Left hindlimb (tissue), 1 donor: ENCODE measurements at regions not wholly inside any gene's neighbourhood (a gene's known extent, or its start where the extent isn't known, plus 50 kb on each side); places are given as distances from the start of the nearest gene placed in this dataset.
"Not testable (repeated sequence)": the region's sequence is repeated elsewhere in the genome, so short reads cannot be mapped to it uniquely, and the experiment has no call there.

ENCODE experiments used
- DNase-seq: peaks from one replicate; pipeline ENCODE4 v3.0.0-alpha.2; 2018

DNA sequence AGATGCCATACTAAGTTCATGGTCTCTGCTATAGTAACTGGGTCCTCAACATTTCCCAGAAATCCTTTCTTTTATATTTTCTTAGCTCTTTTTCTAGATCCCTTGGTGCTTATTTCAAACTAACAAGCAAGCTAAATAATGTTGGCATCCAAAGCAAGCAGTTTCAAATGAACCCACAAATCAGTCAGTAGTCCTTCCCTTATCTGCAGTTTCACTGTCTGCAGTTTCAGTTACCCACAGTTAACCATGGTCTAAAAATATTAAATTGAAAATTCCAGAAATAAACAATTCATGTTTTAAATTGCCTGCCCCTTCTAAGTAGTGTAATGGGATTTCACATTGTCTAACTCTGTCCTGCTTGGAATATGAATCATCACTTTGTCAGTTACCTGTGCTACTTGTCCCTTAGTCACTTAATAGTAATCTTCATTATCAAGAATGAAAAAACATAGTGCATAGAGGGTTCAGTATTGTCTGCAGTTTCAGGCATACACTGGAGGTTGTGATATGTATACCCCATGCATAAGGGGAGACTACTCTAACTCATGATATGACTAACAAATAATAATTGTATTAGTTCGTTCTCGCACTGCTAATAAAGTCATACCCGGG, 633.7 kb downstream of the MECOM start:
- DNase-seq: no peak

DNA sequence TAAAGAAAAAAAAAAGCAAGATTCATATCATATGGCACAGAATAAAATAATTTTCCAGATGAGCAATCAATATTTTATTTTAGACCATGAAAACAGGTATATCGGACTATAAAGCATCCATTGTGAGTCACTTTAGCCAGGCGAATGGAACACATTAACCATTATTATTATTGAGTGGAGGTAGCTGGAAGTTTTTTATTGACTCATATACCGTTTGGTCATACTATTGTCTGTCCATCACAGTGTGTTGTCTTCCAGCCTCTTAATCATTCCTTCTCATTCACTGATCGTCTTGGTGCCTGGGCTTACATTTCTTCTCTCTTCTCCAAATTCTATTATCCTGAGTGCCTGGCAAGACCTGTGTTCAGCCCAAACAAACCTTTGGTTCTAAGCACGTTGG, 634.8 kb downstream of the MECOM start:
- DNase-seq: no peak

DNA sequence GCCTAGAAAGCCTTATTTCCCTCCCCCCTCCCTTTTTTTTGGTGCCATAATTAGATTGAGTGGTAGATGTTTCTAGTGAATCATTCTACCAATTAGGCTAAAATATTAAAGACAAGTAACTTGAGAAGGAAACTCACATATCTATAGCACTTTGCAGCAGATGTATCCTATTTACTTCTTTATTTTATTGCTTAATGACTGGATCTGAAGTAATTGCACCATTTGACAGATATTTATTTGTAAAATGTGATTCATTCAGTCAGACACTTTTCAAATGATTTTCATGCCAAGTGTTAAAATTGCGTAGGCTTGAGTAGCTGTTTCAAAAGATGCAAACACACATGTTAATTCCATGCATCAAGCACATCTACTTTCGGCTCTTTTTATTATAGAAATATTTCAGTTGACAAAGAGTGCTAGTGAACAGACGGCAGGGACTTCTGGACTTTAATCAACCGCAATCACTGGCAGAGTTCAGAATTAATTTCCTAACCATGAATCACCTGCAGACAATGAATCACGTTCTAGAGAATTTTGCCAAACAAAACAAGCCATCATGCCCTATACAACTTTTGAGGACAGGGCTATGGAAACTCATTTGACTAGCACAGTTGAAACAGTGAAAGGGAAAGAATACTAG, 636.8 kb downstream of the MECOM start:
- no peak for DNase-seq

DNA sequence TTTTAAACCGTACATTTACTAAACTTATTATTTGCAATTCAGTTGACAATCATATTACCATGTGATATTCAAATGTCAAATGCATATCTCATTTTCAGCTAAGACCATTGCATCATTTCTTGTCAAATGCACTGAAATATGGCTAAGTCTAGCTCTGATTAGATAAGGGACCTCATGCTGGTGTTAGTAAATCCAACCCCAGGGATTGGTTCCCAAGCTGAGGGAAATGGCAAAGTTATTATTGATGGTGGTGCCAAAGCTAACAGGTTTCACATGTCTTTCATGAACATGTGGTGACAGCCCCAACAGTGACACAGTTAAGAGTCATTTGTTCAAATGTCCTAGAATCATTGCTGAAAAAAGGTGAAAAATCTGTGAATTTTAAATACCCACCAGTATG, 641.1 kb downstream of the MECOM start:
- no peak for DNase-seq

DNA sequence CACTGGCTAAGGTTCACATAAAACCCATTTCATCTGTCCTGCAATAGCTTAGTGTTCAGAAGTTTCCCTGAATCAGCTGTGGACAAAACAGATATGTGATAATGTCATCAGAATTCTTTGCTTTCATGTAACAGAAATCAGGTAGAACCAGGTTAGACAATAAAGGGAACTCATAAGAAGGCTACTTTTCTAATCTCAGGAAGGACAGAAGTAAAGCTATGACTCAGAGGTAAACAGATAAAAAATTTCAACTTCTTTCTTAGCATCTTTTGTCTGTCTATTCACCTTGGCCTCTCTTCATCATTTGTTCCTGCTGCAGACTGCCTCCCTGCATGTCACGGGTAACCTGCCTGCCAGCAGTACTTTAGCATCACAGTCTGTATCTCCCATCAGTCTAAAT, 643.1 kb downstream of the MECOM start:
- DNase-seq: no peak

DNA sequence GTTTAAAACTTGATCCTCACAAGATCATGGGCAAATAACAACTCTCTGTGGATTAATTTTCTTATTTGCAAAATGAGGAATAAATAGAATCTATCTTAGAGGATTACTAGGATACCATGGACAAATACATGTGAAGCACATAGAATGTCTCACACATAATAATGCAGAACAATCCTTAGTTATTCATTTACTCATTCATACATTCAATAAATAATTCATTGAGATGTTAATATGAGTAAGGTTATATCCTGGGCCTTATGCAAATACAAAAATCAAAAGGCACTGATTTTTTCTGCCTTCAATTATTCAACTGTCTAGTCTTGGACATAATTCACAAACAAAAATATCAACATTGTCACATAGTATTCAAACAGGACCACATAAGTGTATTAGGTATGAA, 654.1 kb downstream of the MECOM start:
- no peak for DNase-seq

DNA sequence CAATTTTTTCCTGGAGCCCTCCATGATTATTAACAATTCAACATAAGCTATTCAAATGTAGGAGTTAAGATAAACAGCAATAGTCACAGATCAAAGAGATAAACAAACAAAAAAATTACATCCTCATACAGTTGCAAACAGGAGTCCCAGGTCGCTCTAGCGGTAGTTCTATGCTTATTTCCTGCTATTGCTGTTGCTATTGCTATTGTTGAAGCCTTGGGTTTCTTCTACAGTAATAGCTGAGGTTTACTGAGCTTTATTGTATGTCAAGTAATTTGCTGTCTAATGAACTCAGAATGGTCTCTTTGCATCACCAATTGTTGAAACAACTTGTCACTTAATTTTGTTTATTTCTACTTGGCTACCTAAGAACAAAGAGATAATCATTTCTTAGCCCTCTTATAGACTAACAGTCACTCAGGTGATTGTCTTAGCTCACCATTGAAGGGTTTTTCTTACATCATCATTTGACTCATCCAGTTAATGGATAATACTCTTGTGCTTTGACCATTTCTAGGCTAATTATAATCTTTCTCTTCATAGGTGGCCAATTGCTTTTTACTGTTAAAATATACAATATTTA, 654.6 kb downstream of the MECOM start:
- no peak for DNase-seq

DNA sequence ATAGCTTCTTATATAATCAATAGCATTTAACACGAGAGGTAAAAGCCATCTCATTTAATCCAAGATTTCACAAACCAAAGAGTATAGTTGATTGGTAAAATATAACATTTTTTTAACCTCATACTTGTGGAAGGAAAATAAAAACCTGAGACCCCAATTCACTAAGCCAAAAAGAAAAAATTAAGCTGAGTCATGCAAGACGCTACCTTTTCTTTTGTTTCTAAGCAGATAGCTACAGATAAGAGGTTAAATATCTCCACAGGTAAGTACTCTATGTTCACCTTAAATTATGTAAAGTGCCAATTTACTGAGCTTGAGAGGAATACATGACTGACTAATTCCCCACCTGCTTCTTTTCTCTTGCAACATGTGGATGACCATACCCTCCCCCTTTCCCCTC, 656.4 kb downstream of the MECOM start:
- DNase-seq: no peak

DNA sequence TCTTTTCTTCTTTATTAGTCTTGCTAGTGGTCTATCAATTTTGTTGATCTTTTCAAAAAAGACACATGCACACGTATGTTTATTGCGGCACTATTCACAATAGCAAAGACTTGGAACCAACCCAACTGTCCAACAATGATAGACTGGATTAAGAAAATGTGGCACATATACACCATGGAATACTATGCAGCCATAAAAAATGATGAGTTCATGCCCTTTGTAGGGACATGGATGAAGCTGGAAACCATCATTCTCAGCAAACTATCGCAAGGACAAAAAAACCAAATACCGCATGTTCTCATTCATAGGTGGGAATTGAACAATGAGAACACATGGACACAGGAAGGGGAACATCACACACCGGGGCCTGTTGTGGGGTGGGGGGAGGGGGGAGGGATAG, 657.1 kb downstream of the MECOM start:
- not testable (repeated sequence) for DNase-seq

DNA sequence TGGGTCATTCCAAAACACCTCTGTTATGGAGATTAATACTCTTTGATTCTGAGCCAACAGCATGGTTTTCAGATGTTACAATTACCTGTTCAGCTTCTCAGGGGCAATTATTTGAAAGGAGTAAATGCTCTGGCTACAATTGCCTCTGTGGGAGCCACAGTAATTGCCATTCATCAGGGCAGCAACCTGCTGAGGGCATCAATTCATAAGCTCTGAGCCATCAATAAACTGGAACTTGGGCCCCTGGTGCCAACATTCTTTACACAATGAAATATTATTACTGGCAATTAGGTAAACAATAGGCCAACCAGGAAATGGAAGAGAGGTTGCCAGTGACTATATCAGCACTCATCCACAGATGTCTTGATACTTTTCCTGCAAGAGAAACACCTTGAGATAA, 660.8 kb downstream of the MECOM start:
- no peak for DNase-seq

DNA sequence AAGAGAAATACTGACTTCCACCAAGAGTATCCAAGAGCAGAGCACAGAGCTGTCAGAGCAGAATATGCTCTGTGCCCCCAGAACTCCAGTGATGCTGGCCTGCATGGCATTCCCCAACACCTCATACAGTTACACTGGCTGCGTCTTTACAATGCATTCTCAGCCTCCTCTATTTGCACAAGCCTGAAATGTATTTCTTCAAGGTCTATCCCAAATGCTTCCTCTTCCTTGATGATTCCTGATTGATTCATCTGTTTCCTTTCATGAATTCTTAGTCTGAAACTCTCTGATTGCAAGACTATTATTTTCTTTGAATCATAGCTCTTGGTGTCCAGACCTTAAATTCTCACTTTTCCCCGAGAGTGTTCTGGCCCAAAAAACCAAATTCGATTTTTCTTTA, 664.7 kb downstream of the MECOM start:
- DNase-seq: no peak

DNA sequence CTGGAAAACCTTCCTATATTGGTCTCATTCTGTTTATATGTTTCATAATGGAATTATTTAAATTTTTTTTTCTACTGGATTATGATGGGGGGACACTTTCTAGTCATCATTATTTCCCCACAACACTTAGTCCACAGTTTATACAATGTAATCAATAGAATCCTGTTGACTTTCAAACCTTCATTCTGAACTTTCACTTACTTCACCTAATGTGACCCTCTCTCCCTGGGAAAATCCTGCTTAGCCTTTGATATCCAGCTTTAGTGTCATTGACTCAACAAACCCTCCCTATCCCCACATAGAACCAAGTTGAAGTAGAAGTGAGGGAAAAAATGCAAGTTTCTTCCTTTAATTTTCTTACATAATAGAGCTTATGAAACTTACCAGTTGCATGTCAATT, 666.0 kb downstream of the MECOM start:
- no peak for DNase-seq

DNA sequence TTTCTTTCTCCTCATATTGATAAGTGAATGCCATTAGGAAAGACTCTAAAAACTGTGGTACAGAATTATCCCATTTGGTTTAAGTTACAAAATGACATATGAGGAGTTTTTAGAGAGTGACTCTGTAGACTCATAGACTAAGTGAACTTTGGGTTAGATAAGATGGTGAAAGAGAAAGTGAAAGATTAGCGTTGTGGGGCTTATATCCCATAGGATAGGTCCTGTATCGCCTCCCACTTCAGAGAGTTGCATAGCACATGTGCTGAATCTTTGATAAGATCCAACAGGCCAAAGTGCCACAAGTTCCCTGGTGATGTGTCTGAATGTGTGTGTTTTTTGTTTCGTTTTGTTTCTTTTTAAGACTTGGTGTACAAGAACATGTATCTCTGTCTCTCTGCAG, 666.9 kb downstream of the MECOM start:
- no peak for DNase-seq

DNA sequence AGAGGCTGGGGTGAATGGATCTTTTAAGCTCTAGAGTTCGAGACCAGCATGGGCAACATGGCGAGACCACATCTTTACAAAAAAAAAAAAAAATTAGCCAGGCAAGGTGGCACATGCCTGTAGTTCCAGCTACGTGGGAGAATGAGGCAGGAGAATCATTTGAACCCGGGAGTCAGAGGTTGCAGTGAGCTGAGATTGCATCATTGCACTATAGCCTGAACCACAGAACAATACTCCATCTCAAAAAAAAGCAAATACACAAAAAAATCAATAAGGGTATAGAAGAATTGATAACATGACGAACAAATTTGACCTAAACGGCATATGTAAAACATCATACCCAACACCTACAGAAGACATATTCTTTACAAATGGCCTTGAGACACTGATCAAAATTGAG, 668.4 kb downstream of the MECOM start:
- no peak for DNase-seq

DNA sequence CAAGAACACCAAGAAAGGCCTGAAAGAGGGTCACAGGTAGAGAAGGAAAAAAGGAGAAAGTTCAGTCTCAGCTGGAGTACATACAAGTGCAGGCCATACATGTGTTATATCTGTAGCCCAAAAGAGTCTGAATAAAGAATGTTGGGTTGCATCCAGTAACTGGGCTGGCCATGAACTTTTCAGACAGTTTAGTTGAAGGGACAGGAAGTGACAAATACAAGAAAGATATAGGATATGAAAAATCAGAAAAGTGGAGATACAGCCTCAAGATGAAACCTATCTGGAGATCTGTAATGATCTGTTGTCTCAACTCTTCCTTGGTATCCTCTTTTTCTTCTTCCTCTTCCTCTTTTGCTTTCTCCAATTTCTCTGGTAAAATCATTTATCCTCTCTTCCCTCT, 671.7 kb downstream of the MECOM start:
- DNase-seq: no peak

DNA sequence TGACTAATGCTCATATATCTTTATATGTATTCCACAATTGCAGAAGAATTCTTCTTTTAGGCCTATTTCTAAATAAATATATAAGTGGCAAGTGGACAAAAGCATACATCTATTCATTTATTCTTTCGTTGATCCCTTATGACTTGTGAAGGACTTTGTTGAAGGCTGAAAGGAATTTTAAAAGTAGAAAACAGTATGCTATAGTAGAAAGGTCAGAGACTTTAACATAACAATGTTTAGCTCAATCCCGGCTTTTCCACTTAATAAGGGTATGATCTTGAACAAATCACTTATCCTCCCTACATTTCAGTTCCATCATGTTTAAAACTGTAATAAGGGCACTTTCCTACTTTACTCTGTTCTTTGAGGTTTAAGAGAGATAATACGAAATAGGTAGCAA, 672.9 kb downstream of the MECOM start:
- DNase-seq: no peak

DNA sequence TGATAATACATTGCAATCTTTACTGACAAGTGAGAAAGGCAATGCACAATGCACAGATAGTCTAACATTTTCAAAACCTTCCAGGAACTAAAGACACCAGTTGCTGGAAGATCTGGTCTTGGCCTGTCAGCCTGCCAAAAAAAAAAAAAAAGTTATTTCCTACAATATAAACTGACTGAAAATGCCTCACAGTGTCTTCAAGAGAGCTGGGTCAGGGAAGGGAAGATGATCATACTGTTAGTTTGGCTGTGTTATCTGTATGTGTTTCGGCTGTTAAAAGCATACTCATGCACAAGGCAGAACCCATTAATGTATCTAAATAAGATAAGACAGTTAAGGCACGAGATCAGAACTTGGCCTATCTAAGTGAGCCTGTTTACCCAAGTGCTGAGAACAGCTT, 673.4 kb downstream of the MECOM start:
- no peak for DNase-seq

DNA sequence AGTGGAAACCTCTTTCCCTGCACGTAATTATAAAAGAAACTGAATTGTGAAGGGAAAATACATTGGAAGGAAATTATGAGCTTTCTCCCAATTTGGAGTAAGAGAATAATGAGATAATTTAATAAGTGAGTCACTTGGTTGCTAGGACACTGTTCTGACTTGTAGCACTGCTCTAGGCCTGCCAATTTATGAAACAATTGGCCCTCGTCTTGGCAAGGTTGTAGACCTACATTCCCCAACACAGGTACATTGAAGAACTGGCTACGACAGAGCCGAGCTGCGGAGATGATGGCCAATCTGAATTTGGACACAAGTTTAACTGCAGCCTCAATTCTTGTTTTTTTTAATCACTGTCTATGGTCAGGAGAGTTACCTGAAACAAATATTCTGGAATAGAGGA, 674.1 kb downstream of the MECOM start:
- no peak for DNase-seq

DNA sequence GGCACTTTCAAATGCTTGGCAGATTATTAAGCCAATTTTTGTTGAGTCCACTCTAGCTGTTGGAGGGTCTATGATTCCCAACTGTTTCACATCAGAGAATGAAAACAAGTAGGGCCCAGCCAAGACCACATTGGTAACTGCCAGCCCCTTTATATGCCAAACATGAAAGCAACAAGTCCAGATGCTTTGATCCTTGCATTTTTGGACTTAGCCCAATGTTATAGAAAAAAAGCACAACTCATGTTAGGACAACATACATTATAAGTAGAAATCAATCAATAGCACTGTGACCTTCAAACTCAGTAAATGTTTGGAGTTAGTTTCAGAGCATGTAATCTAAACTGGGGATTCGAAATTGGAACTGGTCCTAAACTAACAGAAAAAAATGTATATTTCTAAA, 674.7 kb downstream of the MECOM start:
- no peak for DNase-seq

DNA sequence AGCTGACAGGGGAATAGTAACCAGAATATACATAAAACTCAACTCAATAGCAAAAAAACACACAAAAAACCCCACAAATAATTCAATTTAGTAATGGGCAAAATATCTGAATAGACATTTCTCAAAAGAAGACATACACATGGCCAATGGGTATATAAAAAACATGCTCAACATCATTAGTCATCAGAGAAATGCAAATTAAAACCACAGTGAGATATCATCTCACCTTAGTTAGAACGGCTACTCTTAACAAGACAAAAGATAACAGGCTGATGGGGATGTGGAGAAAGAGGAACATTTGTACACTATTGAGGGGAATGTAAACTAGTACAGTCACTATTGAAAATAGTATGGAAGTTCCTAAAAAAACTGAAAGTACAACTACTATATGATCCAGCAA, 678.6 kb downstream of the MECOM start:
- no peak for DNase-seq

DNA sequence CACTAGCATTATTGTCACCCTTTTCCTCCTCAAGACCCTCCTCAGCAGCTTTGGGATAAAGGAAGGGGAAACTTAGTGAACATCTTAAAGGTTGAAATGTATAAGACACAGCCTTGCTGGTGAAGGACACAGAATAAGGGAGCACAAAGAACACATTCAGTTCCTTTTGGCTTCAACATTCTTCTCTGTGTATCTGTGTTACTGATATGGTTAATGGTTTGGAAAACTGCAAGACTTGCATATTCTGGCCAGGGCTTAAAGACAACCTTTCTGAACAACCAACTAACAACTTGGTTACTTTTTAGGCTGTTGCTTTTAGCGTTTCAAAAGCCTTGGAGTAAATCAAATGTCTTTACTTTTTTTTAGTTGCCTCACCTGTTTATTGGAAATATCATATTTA, 680.5 kb downstream of the MECOM start:
- DNase-seq: no peak

DNA sequence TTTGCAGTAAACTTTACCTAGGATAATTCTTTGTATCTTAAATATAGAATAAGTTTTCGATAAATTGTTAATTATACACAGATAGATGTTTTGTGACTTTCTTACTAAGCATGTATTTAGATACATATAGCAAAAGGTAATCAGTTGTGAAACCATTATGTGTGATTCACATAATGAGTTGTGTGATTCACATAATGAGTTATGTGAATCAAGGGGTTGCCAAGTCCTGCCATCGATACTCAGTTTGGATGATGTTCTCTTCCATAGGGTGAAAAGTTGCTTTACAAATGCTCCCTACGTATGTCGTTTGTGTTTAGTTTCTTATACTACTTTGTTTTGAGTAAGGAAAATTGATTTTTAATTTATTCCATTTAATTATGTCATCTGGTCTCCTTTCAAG, 682.1 kb downstream of the MECOM start:
- no peak for DNase-seq

DNA sequence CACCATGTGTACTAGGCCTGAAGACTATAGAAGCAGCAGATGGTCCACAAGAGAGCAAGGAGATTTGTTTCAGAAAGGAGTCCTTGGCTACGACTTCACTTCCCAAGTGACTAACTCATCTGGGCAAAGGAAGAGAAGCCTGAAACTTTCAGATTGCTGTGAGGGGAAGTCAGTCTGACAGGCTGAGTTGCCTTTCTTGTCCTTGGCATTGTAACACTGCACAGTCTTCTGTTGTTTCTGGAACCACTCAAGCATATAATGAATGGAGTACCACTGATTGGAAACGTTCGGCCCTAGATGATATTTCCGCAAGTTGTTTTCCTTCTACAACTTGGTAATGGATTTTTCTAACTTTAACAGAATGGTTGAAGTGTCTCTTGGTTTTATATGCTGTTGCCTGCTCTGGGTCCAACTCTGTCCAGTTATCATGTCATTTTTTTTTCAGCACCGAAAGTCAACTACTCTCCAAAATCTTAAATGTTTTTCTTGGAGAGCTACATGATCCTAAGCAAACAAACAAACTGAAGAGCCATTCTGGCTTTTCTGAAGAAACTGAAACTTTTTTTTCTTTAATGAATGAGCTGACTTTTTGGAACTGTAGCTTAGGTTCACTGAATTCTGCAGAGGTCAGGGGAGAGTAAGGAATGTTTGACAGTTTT, 685.7 kb downstream of the MECOM start:
- DNase-seq: no peak

DNA sequence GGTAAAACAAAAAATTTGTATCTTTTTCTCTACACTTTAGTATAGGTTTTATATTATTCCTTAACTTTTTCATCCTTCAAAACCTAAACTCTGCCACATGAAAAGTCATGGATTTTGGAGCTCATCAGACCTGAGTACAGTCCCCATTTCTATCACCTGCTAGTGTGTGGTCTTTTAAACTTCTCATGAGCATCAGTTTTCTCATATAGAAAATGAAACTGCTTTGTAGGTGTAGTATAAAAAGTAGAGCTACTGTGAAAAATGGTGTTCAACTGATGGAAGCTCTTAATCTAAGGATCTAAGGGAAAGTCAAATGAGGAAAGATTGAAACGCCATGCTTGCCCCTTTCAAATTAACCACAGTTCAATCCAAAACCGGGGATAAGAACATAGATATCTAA, 686.5 kb downstream of the MECOM start:
- no peak for DNase-seq
